ENCODE measurements at regions not wholly inside any gene's neighbourhood (a gene's known extent, or its start where the extent isn't known, plus 50 kb on each side); places are given as distances from the start of the nearest gene placed in this dataset.
"Not testable (repeated sequence)": the region's sequence is repeated elsewhere in the genome, so short reads cannot be mapped to it uniquely, and the experiment has no call there.

- DNase-seq (ENCODE audit: low read depth): no peak
Observed at GRCh38 chr14:21820631-21821030, 147.0 kb upstream of the OR4E1 start.

GRCh38 chr14:21819891-21820290, 146.3 kb upstream of the OR4E1 start:
- not testable (repeated sequence) for DNase-seq (ENCODE audit: low read depth)

- not testable (repeated sequence) for DNase-seq (ENCODE audit: low read depth)
Observed at GRCh38 chr14:21817010-21817409, 143.4 kb upstream of the OR4E1 start.

GRCh38 chr14:21807975-21808374, 134.4 kb upstream of the OR4E1 start:
- DNase-seq (ENCODE audit: low read depth): no peak

- no peak for DNase-seq (ENCODE audit: low read depth)
Observed at GRCh38 chr14:21804981-21805380, 131.4 kb upstream of the OR4E1 start.

GRCh38 chr14:21802441-21802840, 128.8 kb upstream of the OR4E1 start:
- no peak for DNase-seq (ENCODE audit: low read depth)

- no peak for DNase-seq (ENCODE audit: low read depth)
Observed at GRCh38 chr14:21796916-21797315, 123.3 kb upstream of the OR4E1 start.

GRCh38 chr14:21795456-21795855, 121.8 kb upstream of the OR4E1 start:
- DNase-seq (ENCODE audit: low read depth): no peak

- DNase-seq (ENCODE audit: low read depth): no peak
Observed at GRCh38 chr14:21791749-21792148, 118.1 kb upstream of the OR4E1 start.

GRCh38 chr14:21788687-21789086, 115.1 kb upstream of the OR4E1 start:
- DNase-seq (ENCODE audit: low read depth): not testable (repeated sequence)

- DNase-seq (ENCODE audit: low read depth): not testable (repeated sequence)
Observed at GRCh38 chr14:21787242-21787641, 113.6 kb upstream of the OR4E1 start.

GRCh38 chr14:21781543-21781942, 107.9 kb upstream of the OR4E1 start:
- no peak for DNase-seq (ENCODE audit: low read depth)

- no peak for DNase-seq (ENCODE audit: low read depth)
Observed at GRCh38 chr14:21780429-21781084, 106.9 kb upstream of the OR4E1 start.

GRCh38 chr14:21771671-21772070, 98.1 kb upstream of the OR4E1 start:
- no peak for DNase-seq (ENCODE audit: low read depth)

- no peak for DNase-seq (ENCODE audit: low read depth)
Observed at GRCh38 chr14:21768875-21769257, 95.2 kb upstream of the OR4E1 start.

- no peak for DNase-seq (ENCODE audit: low read depth)
Observed at GRCh38 chr14:21768116-21768874, 94.7 kb upstream of the OR4E1 start.

- not testable (repeated sequence) for DNase-seq (ENCODE audit: low read depth)
Observed at GRCh38 chr14:21760360-21760759, 86.7 kb upstream of the OR4E1 start.

GRCh38 chr14:21749306-21749868, 75.8 kb upstream of the OR4E1 start:
- no peak for DNase-seq (ENCODE audit: low read depth)

GRCh38 chr14:21748869-21749303, 75.3 kb upstream of the OR4E1 start:
- no peak for DNase-seq (ENCODE audit: low read depth)

- no peak for DNase-seq (ENCODE audit: low read depth)
Observed at GRCh38 chr14:21735639-21736307, 62.2 kb upstream of the OR4E1 start.

GRCh38 chr14:21735200-21735599, 61.6 kb upstream of the OR4E1 start:
- DNase-seq (ENCODE audit: low read depth): no peak

GRCh38 chr14:21734457-21735074, 60.9 kb upstream of the OR4E1 start:
- no peak for DNase-seq (ENCODE audit: low read depth)

Measured in stimulated activated CD8-positive, alpha-beta memory T cell treated with anti-CD3 and anti-CD28 coated beads, Interleukin-12 subunit alpha, Interleukin-12 subunit beta, amount 100 ng/mL, for 4 hours (primary cell).